Epithelial cell of proximal tubule (primary cell): ENCODE measurements at regions not wholly inside any gene's neighbourhood (a gene's known extent, or its start where the extent isn't known, plus 50 kb on each side); places are given as distances from the start of the nearest gene placed in this dataset.
"Not testable (repeated sequence)": the region's sequence is repeated elsewhere in the genome, so short reads cannot be mapped to it uniquely, and the experiment has no call there.

ENCODE experiments used
- DNase-seq: peaks from one replicate; pipeline ENCODE4 v3.0.0-alpha.2; 2011; ENCODE audit warnings: low read depth
- H3K4me3 ChIP-seq: 2 replicates; pipeline ENCODE4 v1.5.1; 2011; ENCODE audit warnings: low read depth, mild to moderate bottlenecking, low read length
- CTCF ChIP-seq: conservative IDR thresholded peaks from 2 replicates; pipeline ENCODE4 v1.5.1; 2012; ENCODE audit warnings: low read depth, mild to moderate bottlenecking, low read length

- no peak for DNase-seq
- no peak for TF ChIP-seq CTCF
- no peak overlapping the region for H3K4me3 ChIP-seq
These were observed 191.5 kb upstream of the IPO5 start for GRCh38 chr13:97761796-97762540.

GRCh38 chr13:97766749-97767148 lies 186.7 kb upstream of the IPO5 start:
- TF ChIP-seq CTCF, result no peak
- DNase-seq, result no peak
- no peak overlapping the region for H3K4me3 ChIP-seq

GRCh38 chr13:97768134-97768533 lies 185.3 kb upstream of the IPO5 start:
- DNase-seq, result no peak
- H3K4me3 ChIP-seq, result no peak overlapping the region
- no peak for TF ChIP-seq CTCF

GRCh38 chr13:97770231-97770630 lies 183.2 kb upstream of the IPO5 start:
- DNase-seq, H3K4me3 ChIP-seq: not testable (repeated sequence)

- not testable (repeated sequence) for H3K4me3 ChIP-seq, DNase-seq
These were observed 181.0 kb upstream of the IPO5 start for GRCh38 chr13:97772466-97772865.

- not testable (repeated sequence) for H3K4me3 ChIP-seq, DNase-seq
These were observed 178.9 kb upstream of the IPO5 start for GRCh38 chr13:97774391-97775100.

GRCh38 chr13:97780486-97780885 lies 173.0 kb upstream of the IPO5 start:
- no peak for DNase-seq
- no peak for TF ChIP-seq CTCF
- H3K4me3 ChIP-seq, result no peak overlapping the region

- DNase-seq, result no peak
- no peak overlapping the region for H3K4me3 ChIP-seq
- TF ChIP-seq CTCF, result no peak
These were observed 171.6 kb upstream of the IPO5 start for GRCh38 chr13:97781891-97782305.
